Progenitor cell of endocrine pancreas (in vitro differentiated cells): ENCODE measurements at regions not wholly inside any gene's neighbourhood (a gene's known extent, or its start where the extent isn't known, plus 50 kb on each side); places are given as distances from the start of the nearest gene placed in this dataset.

ENCODE experiments used
- DNase-seq: peaks from one replicate; pipeline ENCODE4 v3.0.0; 2021; ENCODE audit warnings: low spot score; ENCODE audit not compliant: unreplicated experiment
- H3K27ac Mint-ChIP-seq: 2 replicates; pipeline ENCODE4 v1.8.0; 2021; ENCODE audit warnings: mild to moderate bottlenecking, moderate library complexity, mixed read lengths
- H3K27me3 Mint-ChIP-seq: 2 replicates; pipeline ENCODE4 v1.8.0; 2021; ENCODE audit warnings: mixed read lengths
- H3K36me3 Mint-ChIP-seq: 2 replicates; pipeline ENCODE4 v1.8.0; 2022; ENCODE audit warnings: mixed read lengths; ENCODE audit not compliant: insufficient read depth
- H3K4me1 Mint-ChIP-seq: 2 replicates; pipeline ENCODE4 v1.8.0; 2021; ENCODE audit warnings: low read depth, mixed read lengths
- H3K4me3 Mint-ChIP-seq: 2 replicates; pipeline ENCODE4 v1.8.0; 2021; ENCODE audit warnings: low read depth, mild to moderate bottlenecking, moderate library complexity, mixed read lengths
- H3K9me3 Mint-ChIP-seq: 2 replicates; pipeline ENCODE4 v1.8.0; 2021; ENCODE audit warnings: low read depth, mixed read lengths
- TF ChIP-seq, protein P1 (sequence below): fragments of 200-600 bp; sonication (generic); IDR thresholded peaks from one replicate; pipeline ENCODE4 v1.5.0; 2021; ENCODE audit warnings: antibody characterized with exemption, mild to moderate bottlenecking; ENCODE audit not compliant: unreplicated experiment

DNA sequence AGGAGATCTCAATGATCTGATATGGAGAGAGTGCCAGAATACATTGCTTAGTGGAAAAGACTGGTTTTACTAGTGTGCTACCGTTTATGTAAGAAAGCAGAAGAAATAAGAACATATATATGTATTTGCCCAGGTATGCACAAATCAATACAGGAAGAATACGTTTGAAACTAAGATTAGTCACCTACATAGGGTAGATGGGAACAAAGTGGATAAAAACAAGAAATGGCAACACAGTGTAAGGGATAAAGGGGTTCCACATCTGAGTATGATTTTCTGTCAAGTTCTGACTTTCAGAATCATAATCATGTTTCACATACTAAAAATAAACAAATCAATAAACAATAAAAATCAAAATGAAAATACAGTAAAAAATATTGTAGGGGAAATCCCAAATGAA is 148.6 kb upstream of the NAMPT start:
- Mint-ChIP-seq H3K9me3 (peaks cover 3% of the 10 kb centered on the region), H3K4me3 (no peak overlapping the region), H3K36me3 (no peaks in the 10 kb centered on the region), H3K4me1 (peaks cover 9% of the 10 kb centered on the region), H3K27ac (no peak overlapping the region), H3K27me3 (no peaks in the 10 kb centered on the region)
- TF ChIP-seq, protein P1, sequence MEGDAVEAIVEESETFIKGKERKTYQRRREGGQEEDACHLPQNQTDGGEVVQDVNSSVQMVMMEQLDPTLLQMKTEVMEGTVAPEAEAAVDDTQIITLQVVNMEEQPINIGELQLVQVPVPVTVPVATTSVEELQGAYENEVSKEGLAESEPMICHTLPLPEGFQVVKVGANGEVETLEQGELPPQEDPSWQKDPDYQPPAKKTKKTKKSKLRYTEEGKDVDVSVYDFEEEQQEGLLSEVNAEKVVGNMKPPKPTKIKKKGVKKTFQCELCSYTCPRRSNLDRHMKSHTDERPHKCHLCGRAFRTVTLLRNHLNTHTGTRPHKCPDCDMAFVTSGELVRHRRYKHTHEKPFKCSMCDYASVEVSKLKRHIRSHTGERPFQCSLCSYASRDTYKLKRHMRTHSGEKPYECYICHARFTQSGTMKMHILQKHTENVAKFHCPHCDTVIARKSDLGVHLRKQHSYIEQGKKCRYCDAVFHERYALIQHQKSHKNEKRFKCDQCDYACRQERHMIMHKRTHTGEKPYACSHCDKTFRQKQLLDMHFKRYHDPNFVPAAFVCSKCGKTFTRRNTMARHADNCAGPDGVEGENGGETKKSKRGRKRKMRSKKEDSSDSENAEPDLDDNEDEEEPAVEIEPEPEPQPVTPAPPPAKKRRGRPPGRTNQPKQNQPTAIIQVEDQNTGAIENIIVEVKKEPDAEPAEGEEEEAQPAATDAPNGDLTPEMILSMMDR = no peak
- no peak for DNase-seq

DNA sequence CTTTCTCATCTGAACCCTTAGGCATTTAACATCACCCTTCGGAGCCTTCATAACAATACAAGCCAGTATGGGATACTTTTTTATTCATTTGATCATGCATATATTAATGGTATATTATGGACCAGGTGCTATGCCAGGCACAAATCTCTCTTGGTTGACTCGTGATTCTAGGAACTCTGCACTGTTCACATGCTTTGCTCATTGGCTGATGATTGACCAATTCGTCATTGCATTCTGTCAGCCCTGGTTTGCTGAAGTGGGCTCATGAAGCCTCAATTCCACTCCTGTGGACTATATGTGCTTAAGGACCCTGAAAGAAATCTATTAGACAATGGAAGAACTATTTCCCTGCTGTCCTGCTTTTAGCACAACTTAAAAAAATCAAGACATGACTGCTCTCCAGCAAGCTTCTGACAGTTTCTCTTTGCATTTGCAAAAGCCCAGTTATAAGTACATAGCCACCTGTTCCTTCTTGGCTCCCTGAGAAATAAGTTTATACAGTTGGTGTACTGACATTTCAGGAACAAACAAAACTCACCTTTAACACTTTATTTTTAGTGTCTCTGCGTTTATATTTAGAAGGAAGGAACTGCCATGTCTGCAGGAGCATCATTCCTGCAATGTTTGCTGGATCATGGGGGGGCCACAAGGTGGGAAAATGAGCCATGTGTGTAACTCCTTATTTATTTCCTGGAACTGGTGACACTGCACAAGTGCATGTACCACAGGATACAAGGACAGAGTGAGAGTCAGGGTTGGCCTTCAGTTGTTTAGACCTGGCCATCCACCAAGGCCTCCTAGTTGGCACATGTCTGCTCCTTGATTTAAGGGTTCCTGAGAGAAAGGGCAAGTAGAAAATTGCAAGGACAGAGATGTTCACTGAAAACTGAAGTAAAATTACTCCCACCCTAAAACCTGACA is 146.0 kb upstream of the NAMPT start:
- H3K4me3 Mint-ChIP-seq = no peak overlapping the region
- H3K27me3 Mint-ChIP-seq = no peaks in the 10 kb centered on the region
- H3K9me3 Mint-ChIP-seq = no peaks in the 10 kb centered on the region
- no peak overlapping the region for H3K27ac Mint-ChIP-seq
- H3K36me3 Mint-ChIP-seq = no peaks in the 10 kb centered on the region
- peaks cover 9% of the 10 kb centered on the region for H3K4me1 Mint-ChIP-seq
- TF ChIP-seq, protein P1 = no peak
- DNase-seq = no peak

DNA sequence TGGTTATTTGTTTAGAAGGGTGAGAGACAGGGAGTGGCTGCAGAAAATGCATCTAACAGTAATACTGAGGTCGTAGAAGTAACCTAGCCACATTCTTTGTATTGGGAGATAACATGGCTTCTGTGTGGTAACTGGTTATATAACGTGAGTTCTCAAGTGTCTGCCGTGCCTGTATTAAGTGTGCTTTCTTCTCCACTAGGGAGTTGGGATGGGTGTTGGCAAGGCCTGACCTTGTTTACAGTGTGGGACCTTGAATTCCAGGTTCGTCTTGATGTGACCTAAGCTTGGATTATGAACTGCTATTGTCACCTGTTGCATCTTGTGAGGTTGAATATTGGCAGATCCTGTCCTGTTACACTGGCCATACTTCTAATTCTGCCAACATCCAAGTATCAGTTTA is 145.3 kb upstream of the NAMPT start:
- TF ChIP-seq, protein P1 = no peak
- Mint-ChIP-seq H3K36me3 (no peaks in the 10 kb centered on the region), H3K27ac (no peak overlapping the region), H3K4me1 (peaks cover 10% of the 10 kb centered on the region), H3K4me3 (no peak overlapping the region), H3K9me3 (no peaks in the 10 kb centered on the region), H3K27me3 (no peaks in the 10 kb centered on the region)
- no peak for DNase-seq

DNA sequence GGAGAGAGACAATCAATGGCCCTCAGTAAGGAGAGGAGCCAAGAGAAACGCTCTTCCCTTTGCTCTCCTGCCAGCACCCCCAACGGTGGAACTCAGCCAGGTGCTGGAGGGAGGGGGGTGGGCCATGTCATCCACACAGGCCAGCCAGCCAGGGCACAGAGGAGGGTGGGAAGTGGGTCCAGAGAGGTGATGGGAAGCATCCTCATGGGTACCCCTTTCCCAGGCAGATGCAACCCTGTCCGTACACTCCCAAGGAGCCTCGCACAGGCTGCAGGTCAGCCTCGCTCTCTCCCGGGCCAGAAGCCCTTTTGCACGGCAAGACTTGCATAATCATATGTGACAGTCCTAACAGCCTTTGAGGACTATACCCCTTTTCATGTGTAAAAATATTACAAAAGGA is 142.0 kb upstream of the NAMPT start:
- Mint-ChIP-seq H3K27ac (no peak overlapping the region), H3K9me3 (no peaks in the 10 kb centered on the region)

DNA sequence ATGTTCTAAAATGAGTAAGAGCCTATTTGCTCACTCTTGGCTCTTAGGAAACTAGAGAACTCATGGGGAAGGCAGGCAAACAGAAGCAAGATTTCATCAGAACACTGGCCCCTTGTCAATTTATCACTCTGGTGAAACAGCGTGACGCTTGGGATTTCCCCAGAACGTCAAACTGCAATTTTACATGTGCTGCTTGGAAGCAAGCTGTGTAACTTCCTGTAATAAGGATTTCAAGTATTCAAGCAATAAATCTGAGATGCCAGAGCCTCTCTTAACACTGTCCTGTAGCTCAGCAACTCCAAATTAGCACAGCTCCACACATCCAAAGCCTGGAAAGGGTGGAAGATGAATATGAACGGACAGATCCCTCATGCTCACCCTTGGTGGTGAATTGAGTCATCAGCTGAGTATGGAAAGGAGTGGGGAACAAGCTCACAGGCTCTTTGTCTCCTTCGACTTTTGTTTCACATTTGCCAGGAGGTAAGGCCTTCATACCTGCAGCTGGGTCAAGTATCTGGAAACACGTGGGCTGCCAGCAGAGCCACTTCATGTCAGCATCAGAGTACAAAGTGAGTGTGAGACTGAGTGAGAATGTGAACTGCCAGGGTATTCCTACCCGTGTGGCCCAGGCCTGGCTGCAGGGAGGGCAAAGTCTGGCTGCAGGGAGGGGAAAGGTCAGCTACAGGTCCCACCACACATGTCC is 140.4 kb upstream of the NAMPT start:
- Mint-ChIP-seq H3K27ac (no peak overlapping the region), H3K4me1 (peaks cover 16% of the 10 kb centered on the region)

More for the DNA sequence above, 142.0 kb upstream of the NAMPT start:
- Mint-ChIP-seq H3K27me3 (no peaks in the 10 kb centered on the region), H3K4me3 (no peak overlapping the region), H3K4me1 (peaks cover 17% of the 10 kb centered on the region), H3K36me3 (no peaks in the 10 kb centered on the region)
- TF ChIP-seq, protein P1 = no peak
- DNase-seq = no peak

More for the DNA sequence above, 140.4 kb upstream of the NAMPT start:
- H3K4me3 Mint-ChIP-seq = no peak overlapping the region
- H3K36me3 Mint-ChIP-seq = no peaks in the 10 kb centered on the region
- no peak for DNase-seq
- no peaks in the 10 kb centered on the region for H3K27me3 Mint-ChIP-seq
- H3K9me3 Mint-ChIP-seq = no peaks in the 10 kb centered on the region
- TF ChIP-seq, protein P1 = no peak
